Activated CD8-positive, alpha-beta memory T cell treated with anti-CD3 and anti-CD28 coated beads, Interleukin-2, amount 50 U/mL, for 24 hours (primary cell): ENCODE measurements at regions not wholly inside any gene's neighbourhood (a gene's known extent, or its start where the extent isn't known, plus 50 kb on each side); places are given as distances from the start of the nearest gene placed in this dataset.
"Not testable (repeated sequence)": the region's sequence is repeated elsewhere in the genome, so short reads cannot be mapped to it uniquely, and the experiment has no call there.

ENCODE experiments used
- DNase-seq: peaks from one replicate; pipeline ENCODE4 v3.0.0-alpha.2; 2020; ENCODE audit errors: extremely low read depth

DNA sequence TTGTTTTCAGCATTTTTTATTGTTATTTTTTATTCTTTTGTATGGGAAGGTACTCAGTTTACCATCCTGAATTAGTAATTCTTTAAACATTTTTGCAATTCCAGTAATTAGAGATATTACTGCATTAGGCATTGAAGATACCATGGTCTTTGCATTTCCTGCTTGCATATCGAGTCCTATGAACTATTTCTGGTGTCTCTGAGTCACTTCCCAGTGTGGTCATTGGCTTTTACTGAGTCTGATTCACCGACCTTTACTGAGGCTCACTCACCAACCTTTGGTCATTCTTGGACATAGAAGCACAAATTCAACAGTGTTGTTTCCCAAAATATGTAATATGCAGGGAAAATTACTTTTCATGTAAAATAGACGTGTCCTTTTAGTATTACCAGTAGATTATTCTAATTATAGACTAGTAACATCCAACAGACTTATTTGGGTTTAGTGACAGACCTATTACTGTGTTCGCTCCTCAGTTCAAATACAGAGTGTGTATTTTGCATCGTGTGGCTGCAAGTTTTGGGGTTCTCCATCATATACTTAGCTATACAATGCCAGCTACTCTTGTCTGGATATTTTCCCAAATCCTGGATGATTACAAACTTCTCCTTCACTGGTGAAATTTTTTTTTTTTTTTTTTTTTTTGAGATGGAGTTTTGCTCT lies 180.7 kb upstream of the PRSS1 start:
- DNase-seq: no peak

DNA sequence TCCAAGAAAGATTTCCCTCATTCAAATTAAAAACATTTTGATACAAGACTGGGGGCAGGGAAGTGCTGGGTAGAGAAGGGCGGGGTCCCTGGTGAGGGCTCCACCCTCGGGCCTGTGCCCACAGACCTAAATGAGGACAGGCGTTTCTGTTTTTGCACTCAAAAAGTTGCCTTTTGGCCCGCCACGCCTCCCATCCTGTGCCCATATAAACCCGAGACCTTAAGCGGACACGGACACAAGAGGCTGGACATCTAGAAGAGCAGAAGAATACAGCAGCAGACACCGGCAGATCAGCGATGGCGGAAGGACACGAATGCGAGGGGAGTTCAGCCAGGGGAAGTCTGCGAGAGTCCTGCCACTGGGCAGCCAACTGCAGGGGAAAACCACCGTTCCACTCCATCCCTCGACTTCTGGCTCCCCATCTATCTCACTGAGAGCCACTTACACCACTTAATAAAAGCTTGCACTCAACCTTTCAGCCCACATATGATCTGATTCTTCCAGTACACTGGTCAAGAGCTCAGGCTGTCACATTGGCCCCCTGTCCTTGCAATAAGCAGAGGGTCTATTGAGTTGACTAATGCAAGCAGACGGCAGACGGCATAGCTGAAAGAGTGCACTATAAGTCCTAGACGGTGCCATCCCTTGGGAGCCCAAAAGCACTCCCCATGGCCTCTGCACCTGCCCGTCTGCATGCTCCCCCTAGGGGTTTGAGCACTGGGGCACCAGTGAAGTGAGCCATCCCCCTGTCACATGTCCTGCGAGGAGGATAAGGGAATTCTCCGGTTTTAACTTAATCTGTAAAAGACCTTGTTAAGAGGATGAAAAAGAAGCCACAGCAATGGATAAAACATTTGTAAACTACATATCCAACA lies 181.8 kb upstream of the PRSS1 start:
- no peak for DNase-seq

DNA sequence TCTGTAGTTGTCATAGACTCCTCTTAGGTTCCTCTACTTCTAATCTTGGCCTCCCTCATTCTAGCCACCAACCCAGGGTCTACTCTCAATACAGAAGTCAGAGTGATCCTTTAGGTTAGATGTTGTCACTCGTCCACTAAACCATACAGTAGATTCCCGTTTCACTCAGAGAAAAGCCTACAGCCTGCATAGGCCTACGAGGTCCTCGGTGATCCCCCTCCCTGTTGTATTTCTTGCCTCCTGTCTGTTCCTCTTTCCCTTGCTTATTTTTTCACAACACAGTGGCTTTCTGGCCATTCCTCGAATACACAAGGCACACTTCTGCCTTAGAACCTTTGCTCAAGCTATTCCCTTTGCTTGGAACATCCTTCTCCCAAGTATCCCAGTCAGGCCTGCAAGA lies 183.0 kb upstream of the PRSS1 start:
- no peak for DNase-seq

DNA sequence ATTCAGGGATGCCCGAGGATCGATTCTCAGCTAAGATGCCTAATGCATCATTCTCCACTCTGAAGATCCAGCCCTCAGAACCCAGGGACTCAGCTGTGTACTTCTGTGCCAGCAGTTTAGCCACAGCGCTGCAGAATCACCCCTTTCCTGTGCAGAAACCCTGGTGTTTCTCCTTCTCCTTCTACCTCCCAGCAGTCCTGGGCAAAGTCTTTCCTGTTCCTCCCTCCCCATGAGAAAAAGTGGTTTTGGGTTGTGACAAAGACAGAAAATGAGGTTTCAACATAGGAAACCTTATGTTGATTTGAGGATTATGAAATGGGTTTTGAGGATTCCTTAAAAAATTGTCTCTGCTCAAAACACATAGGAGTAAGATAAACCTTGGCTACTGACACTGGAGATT lies 185.1 kb upstream of the PRSS1 start:
- not testable (repeated sequence) for DNase-seq

DNA sequence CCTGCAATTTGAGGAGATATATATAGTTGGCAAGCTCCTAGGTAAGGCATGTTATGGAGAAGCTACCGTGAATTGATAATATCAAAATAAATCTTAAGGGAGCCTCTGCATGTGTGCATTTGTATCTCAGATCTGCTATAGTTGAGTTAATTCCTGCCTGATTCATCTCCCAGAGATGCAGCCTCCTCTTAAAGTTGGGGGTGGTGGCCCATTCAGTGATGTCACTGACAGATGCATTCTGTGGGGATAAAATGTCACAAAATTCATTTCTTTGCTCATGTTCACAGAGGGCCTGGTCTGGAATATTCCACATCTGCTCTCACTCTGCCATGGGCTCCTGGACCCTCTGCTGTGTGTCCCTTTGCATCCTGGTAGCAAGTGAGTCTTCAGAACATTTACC lies 185.8 kb upstream of the PRSS1 start:
- no peak for DNase-seq

DNA sequence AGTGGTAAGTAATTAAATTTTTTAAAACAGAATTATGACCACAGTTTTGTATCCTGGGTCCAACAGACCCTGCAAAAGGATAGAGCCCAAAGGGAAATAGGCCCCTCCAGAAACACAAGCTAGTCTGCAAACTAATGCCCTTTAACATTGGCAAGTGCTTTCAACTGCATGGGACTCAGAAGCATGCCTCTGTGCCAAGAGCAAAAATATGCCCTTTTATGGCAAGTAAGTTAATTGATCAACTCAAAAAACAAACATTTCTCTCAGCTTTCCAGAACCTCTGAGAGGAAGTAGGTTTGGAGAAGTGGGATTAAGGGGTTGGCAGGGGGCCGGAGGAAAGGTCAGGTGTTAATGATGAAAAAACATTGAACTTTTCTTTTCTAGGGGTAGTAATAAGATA lies 186.6 kb upstream of the PRSS1 start:
- DNase-seq: no peak

DNA sequence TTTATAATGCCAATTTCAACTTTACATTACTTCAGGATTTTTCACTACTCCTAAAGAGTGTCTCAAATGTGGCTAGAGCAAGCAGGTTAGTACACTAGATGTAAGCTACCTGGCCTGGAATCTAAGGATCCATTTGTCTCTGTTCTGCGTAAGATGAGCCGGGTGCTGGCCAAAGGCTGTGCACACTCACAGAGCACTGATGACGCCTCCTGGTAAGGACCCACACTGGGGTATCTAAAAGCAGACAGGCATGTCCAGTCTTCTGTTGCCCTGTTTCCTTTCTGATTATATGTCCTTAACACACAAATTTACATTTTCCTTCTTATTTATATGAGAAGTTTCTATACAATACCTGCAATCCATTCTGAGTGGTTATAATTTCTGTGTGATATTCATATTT lies 187.9 kb upstream of the PRSS1 start:
- DNase-seq: not testable (repeated sequence)

DNA sequence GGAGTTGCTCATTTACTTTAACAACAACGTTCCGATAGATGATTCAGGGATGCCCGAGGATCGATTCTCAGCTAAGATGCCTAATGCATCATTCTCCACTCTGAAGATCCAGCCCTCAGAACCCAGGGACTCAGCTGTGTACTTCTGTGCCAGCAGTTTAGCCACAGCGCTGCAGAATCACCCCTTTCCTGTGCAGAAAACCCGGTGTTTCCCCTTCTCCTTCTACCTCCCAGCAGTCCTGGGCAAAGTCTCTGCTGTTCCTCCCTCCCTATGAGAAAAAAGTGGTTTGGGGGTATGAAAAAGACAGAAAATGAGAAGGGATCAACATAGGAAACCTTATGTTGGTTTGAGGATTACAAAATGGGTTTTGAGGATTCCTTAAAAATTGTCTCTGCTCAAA lies 188.5 kb upstream of the PRSS1 start:
- not testable (repeated sequence) for DNase-seq

DNA sequence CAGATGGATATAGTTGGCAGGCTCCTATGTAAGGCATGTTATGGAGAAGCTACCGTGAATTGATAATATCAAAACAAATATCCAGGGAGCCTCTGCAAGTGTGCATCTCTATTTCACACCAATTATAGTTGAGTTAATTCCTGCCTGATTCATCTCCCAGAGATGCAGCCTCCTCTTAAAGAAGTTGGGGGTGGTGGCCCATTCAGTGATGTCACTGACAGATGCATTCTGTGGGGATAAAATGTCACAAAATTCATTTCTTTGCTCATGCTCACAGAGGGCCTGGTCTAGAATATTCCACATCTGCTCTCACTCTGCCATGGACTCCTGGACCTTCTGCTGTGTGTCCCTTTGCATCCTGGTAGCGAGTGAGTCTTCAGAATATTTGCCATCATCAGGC lies 189.1 kb upstream of the PRSS1 start:
- no peak for DNase-seq

DNA sequence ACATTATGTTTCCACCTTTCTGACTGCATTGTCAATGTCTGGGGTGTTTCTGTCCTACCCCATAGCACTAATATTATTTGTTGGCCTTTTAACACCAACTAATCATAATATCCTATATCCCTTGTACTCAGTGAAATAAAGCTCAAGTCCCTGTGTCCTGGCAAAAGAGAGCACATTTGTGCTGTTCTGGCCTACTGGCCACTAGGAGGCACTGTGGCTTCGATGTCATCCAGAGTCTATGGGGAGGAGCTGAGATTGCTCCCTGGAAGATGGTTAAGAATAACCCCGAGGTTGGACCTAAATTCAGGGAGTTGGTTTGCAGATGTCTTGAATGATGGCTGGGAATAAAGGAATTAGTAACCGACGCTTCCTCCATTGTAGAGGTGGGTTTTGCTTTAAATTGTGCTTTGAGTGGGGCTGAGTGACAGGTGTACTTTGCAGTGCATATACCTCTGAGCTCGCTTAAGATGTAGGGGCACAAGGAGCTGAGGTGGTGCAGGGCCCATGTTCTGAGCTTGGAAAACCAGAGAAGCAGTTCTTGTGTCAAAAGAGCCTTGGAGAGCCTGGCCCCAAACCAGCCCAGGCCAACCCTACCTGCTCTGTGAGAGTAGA lies 191.2 kb upstream of the PRSS1 start:
- DNase-seq: no peak

DNA sequence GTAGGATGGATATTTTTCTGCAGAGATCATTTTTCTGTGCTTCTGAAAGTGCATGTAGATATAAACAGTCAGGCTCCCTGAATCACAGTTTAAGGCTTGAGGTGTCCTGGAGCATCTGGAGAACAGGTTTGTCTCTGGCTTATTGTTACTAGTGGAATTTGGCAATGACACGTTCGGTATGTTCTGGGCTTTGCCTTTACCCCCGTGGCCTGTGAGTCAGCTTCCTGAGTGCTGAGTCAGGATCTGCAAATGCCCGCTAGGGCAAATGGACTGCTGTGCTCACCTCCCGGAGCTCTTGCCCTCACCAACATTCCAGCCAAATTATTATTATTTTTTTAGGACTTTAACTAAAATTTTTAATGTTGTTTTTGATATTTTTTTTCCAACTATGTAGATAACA lies 192.5 kb upstream of the PRSS1 start:
- no peak for DNase-seq

DNA sequence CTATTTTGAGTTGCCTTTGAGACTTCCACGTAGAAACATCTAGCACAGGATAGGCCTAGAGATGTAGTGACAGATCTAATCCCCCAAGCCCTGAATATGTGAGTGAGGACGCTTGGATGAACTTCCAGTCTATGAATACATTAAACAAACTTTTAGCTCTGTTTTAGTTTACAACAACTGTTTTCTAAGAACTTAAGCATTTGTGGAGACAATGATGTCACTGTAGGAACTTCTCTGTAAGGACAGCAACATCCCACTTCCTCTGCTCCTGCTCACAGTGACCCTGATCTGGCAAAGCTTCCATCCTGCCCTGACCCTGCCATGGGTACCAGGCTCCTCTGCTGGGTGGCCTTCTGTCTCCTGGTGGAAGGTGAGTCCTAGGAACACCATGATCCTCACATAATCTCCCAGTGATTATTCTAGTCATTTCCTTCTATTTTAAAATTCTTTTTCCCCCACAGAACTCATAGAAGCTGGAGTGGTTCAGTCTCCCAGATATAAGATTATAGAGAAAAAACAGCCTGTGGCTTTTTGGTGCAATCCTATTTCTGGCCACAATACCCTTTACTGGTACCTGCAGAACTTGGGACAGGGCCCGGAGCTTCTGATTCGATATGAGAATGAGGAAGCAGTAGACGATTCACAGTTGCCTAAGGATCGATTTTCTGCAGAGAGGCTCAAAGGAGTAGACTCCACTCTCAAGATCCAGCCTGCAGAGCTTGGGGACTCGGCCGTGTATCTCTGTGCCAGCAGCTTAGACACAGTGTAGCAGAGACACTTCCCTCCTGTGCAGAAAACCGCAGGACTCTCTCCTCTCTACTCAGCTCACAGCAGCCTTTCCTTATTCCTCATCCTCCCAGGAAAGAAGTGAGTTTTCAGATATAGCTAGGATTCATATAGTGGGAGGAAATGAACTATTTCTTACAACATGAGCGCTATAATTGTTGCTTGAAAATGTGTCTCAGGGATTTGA lies 194.4 kb upstream of the PRSS1 start:
- no peak for DNase-seq

DNA sequence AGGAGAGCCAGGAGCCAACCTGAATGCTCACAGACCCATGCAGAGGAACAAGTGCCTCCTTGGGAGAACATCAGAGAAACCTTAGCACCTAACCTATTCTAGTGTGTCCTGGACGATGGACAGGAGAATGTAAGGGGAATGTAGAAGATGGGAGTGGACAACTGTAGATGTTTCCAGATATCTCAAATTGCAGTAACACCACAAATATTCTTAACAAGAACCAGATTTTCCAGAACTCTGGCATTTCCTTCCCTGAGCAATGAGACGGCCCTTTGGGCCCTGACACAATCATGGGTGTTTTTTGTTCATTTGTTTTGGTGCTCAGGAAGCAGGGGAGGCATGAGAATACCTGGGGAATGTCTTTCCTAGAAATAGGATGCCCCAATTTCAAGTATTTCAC lies 196.1 kb upstream of the PRSS1 start:
- DNase-seq: no peak

DNA sequence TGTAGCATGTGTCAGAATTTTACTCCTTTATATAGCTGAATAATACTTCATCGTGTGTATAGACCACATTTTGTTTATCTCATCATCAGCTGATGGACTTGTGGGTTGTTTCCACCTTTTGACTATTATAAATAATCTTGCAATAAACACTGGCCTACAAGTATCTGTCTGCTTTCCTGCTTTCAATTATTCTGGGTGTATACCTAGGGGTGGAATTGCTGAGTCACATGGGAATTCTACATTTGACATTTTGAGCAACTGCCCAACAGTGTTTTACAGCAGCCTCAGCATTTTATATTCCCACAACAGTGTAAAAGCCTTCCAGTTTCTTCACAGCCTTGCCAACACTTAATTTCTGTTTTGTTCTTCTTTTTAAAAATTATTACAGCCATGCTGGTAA lies 200.3 kb upstream of the PRSS1 start:
- no peak for DNase-seq

DNA sequence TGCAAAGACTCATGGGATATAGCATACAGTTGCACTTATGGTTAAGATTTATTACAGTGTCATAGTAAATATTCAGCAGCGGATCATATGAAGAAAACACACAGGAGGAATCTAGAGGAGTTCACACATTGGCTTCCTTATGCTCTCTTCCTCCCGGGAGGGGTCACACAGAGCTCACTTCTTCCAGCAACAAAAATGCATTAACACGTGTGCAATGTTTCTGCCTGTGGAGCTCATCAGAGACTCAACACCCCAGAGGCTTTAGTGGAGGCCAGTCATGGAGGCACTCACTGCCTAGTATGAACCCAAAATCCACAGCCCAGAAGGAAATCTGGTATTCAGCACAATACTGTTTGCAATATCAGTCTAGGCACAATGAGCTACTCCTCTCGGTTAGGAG lies 202.8 kb upstream of the PRSS1 start:
- no peak for DNase-seq

DNA sequence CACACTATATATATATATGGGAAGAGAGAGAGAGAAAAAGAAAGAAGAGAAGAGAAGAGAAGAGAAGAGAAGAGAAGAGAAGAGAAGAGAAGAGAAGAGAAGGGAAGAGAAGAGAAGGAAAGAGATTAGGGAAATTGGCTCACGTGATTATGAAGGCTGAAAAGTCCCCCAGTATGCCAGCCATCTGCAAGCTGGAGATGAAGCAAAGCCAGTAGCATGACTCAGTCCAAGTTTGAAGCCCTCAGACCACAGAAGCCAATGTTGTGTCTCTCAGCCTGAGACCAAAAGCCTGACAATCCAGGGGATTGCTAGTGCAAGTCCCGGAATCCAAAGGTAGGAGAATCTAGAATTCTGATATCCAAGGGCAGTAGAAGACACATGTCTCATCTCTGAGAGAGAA lies 206.3 kb upstream of the PRSS1 start:
- DNase-seq: no peak

DNA sequence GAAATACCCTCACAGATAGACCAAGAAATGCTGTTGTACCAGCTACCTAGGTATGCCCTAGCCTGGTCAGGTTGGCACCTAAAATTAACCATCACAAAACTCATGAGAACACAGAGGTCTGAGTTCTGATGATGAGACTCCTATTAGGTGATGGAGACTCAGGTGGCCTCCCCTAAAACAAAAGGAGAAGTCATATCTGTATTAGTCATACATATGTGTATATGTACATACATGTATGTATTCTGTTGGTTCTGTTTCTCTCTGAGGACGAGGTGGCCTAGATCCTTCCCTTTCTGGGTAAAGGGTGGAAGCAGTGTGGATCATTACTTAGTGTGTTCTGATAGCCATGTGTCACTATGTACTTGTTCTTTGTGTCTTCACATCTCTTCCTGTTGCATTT lies 207.2 kb upstream of the PRSS1 start:
- DNase-seq: no peak

DNA sequence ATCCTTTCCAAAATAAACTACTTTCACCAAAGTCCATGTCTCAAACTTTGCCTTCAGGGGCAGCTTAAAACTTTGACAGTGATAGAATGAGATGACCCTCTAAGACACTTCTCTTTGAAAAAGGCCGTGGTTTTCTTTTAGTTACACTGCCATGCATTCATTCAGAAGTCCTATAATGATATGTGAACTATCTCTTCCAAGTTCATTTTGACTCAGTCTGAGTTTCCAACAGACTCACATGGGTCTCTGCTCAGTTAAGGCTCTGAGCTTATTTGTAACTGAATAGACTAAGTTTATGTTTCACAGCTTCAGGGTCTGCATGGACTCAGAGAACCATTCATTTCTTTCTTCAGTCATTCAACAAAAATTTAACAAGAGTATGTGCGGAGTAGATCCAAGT lies 208.9 kb upstream of the PRSS1 start:
- no peak for DNase-seq

DNA sequence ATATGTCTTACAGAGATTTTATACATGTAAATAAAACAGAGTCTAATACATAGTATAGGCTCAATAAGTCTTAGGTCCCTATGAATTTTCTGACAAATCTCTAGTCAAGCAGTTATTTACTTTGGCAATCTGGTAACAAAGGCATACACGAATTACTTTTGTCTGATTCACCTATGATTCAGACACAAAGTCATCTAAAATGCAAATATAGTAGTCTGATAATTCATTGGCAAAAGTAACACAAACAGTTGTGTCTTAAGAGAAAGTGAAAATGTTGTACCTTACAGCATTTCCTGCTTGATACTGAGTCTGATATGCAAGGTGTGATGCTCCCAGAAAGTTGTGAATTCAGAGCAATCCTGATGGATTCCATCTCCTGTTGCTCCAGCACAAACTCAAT lies 209.4 kb upstream of the PRSS1 start:
- no peak for DNase-seq

DNA sequence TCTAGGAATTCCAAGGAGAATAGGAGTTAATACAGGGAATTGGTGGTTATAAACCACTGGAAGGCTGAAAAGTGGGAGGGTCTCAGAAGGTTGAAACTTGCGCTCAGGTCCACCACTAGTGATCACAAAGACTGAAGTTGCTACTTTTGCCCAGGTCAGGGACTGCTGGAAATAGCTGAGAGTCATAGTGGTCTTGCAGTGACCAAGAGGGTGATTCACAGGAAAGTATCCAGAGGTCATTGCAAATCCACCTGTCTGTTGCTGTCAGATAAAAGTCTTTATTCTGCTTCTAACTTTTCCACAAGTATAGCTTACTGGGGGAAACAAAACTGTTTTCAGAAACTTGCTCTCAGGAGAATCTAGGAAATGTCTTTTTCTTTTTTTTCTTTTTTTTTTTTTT lies 211.5 kb upstream of the PRSS1 start:
- no peak for DNase-seq

DNA sequence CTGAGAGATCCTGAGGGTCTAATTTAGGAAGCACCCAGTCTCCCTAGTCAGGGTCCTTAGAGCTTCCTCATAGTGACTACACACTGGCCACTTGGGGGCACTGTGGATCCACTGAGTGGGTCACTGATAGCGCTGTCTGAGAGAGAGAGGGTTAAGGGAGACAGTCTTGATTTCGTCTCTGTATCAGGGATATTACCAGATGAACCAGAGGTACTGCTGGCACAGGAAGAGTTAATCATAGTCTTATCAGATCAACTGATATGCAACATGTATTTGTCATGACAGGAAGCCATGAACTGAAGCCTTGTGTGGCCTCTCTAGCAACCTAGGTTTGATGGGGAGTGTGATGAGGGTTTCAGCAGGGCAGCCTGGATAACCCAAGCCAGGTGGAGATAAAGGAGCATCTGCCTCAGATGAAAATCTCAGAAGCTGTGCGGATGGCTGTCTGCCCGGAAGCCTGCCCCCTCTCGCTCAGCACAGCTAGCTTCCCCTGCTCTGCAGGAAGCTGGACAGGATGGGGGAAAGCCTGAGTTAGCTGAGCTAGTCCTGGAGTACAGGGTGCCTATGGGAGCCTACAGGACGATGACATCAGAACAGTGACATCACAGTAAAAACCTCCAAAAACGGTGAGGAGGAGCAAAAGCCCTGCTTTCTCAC lies 214.0 kb upstream of the PRSS1 start:
- peak; percentile 35 for DNase-seq
